ENCODE measurements at regions not wholly inside any gene's neighbourhood (a gene's known extent, or its start where the extent isn't known, plus 50 kb on each side); places are given as distances from the start of the nearest gene placed in this dataset.
"Not testable (repeated sequence)": the region's sequence is repeated elsewhere in the genome, so short reads cannot be mapped to it uniquely, and the experiment has no call there.

DNA sequence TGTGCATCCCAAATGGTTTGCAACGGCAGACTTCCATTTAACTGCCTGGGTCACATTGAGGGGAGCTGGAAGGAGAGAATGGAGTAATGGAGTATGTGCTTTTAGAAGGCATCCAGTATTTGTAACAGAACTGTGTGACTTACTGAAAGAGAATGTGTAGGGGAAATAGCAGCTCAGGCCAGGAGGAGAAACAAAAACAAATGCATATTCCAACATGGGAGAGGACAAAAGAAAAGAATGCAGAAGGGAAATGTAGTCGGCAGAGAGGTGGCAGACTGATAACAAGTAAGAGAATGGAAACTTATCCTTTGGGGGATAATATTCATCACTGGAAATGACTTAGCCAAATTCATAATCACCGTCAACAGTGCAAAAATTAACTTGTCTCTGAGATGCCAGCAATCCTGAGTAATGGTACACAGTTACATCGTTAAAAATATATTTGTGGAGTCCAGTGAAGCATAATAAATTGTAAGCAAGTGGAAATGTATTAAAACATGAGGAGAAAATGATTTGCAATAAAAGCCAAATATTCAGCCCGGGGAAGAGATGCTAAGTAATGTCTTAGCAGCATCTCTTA is 294.9 kb upstream of the SGO1 start (continued):
- TF ChIP-seq ZNF274 (IDR thresholded peaks at IDR 0.05; ENCODE audit: low read length) (no peak), ZNF274 (tag by site-specific recombination; IDR thresholded peaks at IDR 0.05; ENCODE audit: borderline replicate concordance) (no peak)

DNA sequence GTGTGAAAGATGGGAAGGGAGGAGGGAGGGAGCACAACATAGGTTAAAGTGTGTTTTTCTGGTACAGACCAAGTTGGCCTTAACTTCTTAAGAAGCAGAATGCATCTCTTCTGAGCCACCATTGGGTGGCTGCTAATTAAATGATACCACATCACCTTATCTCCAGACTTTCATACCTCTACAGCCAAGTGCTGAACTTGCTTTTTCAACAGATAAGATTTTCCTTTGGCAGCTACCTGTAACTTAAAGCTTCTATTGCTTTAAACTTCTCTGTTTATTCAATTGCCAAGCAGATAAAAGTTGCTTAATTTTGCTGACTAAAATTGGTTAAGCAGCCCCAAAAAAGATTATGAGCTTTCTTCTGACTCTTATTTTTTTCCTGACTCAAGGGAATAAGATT is 292.4 kb upstream of the SGO1 start:
- POLR2A ChIA-PET = no interaction called here
- Histone ChIP-seq H3K27ac (ENCODE audit: extremely low read depth, low read depth, low read length) (no peak overlapping the region), H3K4me3 (ENCODE audit: low read depth, low read length) (no peak overlapping the region), H3K36me3 (ENCODE audit: control insufficient read depth in 2 of 2, insufficient read depth in 1 of 2, low read length in 2 of 2) (no peaks in the 10 kb centered on the region), H3K4me1 (ENCODE audit: control insufficient read depth, insufficient read depth, low read length) (no peaks in the 10 kb centered on the region), H3K9me3 (ENCODE audit: control insufficient read depth, insufficient read depth, low read depth, low read length) (no peaks in the 10 kb centered on the region)
- CTCF ChIA-PET = no interaction called here
- TF ChIP-seq ZNF302 (tag by site-specific recombination; IDR thresholded peaks at IDR 0.05; ENCODE audit: low read depth) (no peak), ZNF473 (tag by site-specific recombination; IDR thresholded peaks at IDR 0.05) (no peak), ZNF121 (tag by site-specific recombination; IDR thresholded peaks at IDR 0.05) (no peak), ZNF19 (tag by site-specific recombination; IDR thresholded peaks at IDR 0.05; ENCODE audit: low read depth) (no peak), ZNF202 (tag by site-specific recombination; IDR thresholded peaks at IDR 0.05; ENCODE audit: borderline replicate concordance) (no peak)
- TF ChIP-seq, protein P1, sequence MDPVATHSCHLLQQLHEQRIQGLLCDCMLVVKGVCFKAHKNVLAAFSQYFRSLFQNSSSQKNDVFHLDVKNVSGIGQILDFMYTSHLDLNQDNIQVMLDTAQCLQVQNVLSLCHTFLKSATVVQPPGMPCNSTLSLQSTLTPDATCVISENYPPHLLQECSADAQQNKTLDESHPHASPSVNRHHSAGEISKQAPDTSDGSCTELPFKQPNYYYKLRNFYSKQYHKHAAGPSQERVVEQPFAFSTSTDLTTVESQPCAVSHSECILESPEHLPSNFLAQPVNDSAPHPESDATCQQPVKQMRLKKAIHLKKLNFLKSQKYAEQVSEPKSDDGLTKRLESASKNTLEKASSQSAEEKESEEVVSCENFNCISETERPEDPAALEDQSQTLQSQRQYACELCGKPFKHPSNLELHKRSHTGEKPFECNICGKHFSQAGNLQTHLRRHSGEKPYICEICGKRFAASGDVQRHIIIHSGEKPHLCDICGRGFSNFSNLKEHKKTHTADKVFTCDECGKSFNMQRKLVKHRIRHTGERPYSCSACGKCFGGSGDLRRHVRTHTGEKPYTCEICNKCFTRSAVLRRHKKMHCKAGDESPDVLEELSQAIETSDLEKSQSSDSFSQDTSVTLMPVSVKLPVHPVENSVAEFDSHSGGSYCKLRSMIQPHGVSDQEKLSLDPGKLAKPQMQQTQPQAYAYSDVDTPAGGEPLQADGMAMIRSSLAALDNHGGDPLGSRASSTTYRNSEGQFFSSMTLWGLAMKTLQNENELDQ (tag by site-specific recombination; IDR thresholded peaks at IDR 0.05; ENCODE audit: low read depth) = no peak
- TF ChIP-seq, protein P2, sequence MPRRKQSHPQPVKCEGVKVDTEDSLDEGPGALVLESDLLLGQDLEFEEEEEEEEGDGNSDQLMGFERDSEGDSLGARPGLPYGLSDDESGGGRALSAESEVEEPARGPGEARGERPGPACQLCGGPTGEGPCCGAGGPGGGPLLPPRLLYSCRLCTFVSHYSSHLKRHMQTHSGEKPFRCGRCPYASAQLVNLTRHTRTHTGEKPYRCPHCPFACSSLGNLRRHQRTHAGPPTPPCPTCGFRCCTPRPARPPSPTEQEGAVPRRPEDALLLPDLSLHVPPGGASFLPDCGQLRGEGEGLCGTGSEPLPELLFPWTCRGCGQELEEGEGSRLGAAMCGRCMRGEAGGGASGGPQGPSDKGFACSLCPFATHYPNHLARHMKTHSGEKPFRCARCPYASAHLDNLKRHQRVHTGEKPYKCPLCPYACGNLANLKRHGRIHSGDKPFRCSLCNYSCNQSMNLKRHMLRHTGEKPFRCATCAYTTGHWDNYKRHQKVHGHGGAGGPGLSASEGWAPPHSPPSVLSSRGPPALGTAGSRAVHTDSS (tag by site-specific recombination; IDR thresholded peaks at IDR 0.05) = no peak
- TF ChIP-seq, protein P3, sequence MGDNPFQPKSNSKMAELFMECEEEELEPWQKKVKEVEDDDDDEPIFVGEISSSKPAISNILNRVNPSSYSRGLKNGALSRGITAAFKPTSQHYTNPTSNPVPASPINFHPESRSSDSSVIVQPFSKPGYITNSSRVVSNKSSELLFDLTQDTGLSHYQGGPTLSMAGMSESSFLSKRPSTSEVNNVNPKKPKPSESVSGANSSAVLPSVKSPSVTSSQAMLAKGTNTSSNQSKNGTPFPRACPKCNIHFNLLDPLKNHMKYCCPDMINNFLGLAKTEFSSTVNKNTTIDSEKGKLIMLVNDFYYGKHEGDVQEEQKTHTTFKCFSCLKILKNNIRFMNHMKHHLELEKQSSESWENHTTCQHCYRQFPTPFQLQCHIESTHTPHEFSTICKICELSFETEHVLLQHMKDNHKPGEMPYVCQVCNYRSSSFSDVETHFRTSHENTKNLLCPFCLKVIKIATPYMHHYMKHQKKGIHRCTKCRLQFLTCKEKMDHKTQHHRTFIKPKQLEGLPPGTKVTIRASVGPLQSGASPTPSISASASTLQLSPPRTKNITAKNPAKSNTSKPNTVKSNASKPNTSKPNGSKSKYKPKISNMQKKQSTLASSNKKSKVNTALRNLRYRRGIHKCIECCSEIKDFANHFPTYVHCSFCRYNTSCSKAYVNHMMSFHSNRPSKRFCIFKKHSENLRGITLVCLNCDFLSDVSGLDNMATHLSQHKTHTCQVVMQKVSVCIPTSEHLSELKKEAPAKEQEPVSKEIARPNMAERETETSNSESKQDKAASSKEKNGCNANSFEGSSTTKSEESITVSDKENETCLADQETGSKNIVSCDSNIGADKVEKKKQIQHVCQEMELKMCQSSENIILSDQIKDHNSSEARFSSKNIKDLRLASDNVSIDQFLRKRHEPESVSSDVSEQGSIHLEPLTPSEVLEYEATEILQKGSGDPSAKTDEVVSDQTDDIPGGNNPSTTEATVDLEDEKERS (tag by site-specific recombination; IDR thresholded peaks at IDR 0.05) = no peak

DNA sequence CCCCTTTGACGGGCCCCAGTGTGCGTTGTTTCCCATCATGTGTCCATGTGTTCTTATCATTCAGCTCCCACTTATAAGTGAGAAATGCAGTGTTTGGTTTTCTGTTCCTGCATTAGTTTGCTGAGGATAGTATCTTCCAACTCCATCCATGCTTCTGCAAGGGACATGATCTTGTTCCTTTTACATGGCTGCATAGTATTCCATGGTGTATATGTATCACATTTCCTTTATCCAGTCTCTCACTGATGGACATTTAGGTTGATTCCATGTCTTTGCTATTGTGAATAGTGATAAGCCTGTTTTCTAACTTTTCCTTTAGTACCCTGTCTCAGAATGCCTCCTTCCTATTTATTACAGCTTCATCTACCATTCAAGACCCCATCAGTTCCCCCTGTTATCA is 278.2 kb upstream of the SGO1 start:
- H3K36me3 ChIP-seq (ENCODE audit: control insufficient read depth in 2 of 2, insufficient read depth in 1 of 2, low read length in 2 of 2); CTCF ChIA-PET; H3K4me3 ChIP-seq (ENCODE audit: low read depth, low read length); H3K27ac ChIP-seq (ENCODE audit: extremely low read depth, low read depth, low read length); POLR2A ChIA-PET; H3K9me3 ChIP-seq (ENCODE audit: control insufficient read depth, insufficient read depth, low read depth, low read length); H3K4me1 ChIP-seq (ENCODE audit: control insufficient read depth, insufficient read depth, low read length): not testable (repeated sequence)
- TF ChIP-seq ZNF146 (tag by site-specific recombination; IDR thresholded peaks at IDR 0.05) = peak; percentile 71; the same call in 1 of the 2 replicates

DNA sequence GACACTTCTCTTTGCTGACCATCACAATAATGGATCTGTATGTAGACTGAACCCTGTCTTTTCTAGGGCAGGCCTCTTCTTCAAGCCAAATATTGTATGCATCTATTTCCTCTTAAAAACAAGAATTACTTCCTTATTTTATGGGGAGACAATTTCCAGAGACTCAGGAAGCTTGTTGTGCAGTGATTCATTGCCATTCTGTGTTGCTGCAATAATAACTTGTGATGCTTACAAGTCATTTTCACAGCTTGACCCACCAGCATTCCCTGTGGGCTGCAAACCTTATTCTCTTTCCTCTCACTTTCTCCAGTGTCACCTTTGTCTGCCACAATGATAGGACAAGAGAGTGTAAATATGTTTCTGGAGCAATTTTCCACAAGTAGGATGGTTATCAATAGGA is 276.7 kb upstream of the SGO1 start:
- Histone ChIP-seq H3K4me3 (ENCODE audit: low read depth, low read length) (no peak overlapping the region), H3K27ac (ENCODE audit: extremely low read depth, low read depth, low read length) (no peak overlapping the region), H3K4me1 (ENCODE audit: control insufficient read depth, insufficient read depth, low read length) (no peaks in the 10 kb centered on the region), H3K9me3 (ENCODE audit: control insufficient read depth, insufficient read depth, low read depth, low read length) (no peaks in the 10 kb centered on the region), H3K36me3 (ENCODE audit: control insufficient read depth in 2 of 2, insufficient read depth in 1 of 2, low read length in 2 of 2) (no peaks in the 10 kb centered on the region)
- ChIA-PET CTCF (no interaction called here), POLR2A (no interaction called here)
- TF ChIP-seq ZNF660 (tag by site-specific recombination; IDR thresholded peaks at IDR 0.05) = no peak
- no peak for TF ChIP-seq ZNF785 (tag by site-specific recombination; IDR thresholded peaks at IDR 0.05)
- no peak for TF ChIP-seq ZNF37A (tag by site-specific recombination; IDR thresholded peaks at IDR 0.05)
- no peak for TF ChIP-seq ZNF830 (tag by site-specific recombination; IDR thresholded peaks at IDR 0.05; ENCODE audit: low read depth)
- no peak for TF ChIP-seq ZNF707 (tag by site-specific recombination; IDR thresholded peaks at IDR 0.05)
- no peak for TF ChIP-seq ZBTB7A (tag by site-specific recombination; IDR thresholded peaks at IDR 0.05; ENCODE audit: low read depth)
- TF ChIP-seq SP3 (tag by site-specific recombination; IDR thresholded peaks at IDR 0.05) = no peak
- no peak for TF ChIP-seq ZNF571 (tag by site-specific recombination; IDR thresholded peaks at IDR 0.05)
- TF ChIP-seq ZNF555 (tag by site-specific recombination; conservative IDR thresholded peaks at IDR 0.05) = no peak
- no peak for TF ChIP-seq ZNF138 (tag by site-specific recombination; IDR thresholded peaks at IDR 0.05; ENCODE audit: borderline replicate concordance)
